Esophagus muscularis mucosa (tissue), 3 donors: ENCODE measurements at regions not wholly inside any gene's neighbourhood (a gene's known extent, or its start where the extent isn't known, plus 50 kb on each side); places are given as distances from the start of the nearest gene placed in this dataset.
"Not testable (repeated sequence)": the region's sequence is repeated elsewhere in the genome, so short reads cannot be mapped to it uniquely, and the experiment has no call there.

ENCODE experiments used
- CTCF ChIP-seq, 3 experiments: fragments of 200-600 bp in 2 of 3; fragments of 450-650 bp in 1 of 3; sonication (generic) in 2 of 3; IDR thresholded peaks; one replicate each; pipeline ENCODE4 v1.5.1; 2017 to 2019; ENCODE audit warnings: antibody characterized with exemption in 3 of 3, mild to moderate bottlenecking in 2 of 3, moderate library complexity in 1 of 3
- POLR2A ChIP-seq: fragments of 450-650 bp; IDR thresholded peaks from one replicate; pipeline ENCODE4 v1.6.1; 2017; ENCODE audit warnings: antibody characterized with exemption, moderate library complexity, mild to moderate bottlenecking, low read depth

- not testable (repeated sequence) for TF ChIP-seq CTCF (IDR thresholded peaks at IDR 0.05); POLR2A
Measured at GRCh38 chr21:31814356-31814755, 58.5 kb upstream of the HUNK start.
